GM21515 (cell line): ENCODE measurements at regions not wholly inside any gene's neighbourhood (a gene's known extent, or its start where the extent isn't known, plus 50 kb on each side); places are given as distances from the start of the nearest gene placed in this dataset.

Source experiments
- ATAC-seq: cut with Tn5 transposase; IDR thresholded peaks from one replicate; pipeline ENCODE4 v1.9.1; 2021; ENCODE audit not compliant: unreplicated experiment

DNA sequence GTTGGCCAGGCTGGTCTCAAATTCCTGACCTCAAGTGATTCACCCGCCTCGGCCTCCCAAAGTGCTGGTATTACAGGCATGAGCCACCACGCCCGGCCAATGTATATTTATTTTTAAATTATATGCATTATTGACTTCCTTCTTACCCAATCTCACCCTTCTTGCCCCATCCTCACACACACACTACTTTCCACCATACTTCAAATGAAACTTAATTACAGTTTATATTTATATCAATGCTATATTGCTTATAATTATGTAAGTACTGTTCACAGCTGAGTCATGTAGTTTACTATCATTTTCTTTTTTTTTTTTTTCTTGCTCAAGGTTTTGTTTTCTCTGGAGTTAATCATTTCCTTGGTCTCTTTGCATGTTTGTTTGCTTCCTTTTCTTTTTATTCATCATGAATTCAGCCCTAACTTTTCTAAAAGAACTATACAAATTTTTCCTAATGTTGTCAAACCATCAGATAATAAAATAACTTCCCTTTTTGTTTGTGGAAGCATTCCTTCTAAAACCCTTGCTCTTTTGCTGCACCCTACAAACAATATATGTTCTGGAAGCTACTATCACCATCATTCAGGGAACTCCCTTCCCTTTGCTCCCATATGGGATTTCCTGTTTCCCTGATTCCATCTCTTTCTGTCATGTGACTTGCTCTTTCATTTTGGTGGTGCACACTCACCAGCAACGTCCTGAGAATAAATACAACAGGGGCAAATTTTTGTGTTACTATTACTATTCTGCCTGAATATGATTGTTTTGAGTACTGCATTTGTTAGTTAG lies 201.7 kb upstream of the SASH1 start:
- no peak for ATAC-seq

DNA sequence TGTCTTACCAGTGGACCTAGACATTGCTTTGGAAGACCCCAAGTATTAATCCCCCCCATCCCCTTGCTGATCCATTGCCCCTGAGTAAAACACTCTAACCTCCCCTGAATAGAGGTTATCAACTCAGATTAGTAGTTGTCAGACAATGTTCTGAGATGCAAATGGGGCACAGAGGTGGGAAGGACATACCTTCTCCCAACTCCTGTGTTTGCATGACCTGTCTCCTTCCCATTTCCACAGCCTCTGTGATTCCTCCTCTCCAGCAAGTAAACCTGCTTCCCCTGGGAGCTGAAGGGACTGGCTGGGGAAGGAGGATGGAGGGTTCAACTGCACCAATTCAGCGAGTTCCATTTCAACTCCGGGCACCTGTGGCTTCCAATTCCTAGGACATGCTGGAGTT lies 199.8 kb upstream of the SASH1 start:
- no peak for ATAC-seq

DNA sequence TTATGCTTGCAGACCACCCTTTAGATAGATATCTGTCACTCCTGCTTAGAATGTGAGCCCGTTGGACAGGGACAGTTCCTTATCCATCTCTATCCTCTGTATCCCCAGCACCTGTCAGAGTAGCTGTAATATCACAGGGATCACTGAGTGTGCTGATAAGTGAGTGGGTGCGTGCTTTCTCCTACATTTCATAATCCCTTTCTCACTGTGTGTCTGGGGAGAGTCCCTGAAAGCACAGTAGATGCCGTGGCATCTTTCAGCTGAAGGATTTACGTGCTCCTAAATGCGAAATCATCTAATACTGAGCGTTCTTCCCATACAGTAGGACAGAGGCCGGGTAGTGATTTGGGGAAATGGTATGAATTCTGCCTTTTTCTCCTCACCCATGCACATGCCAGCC lies 198.9 kb upstream of the SASH1 start:
- no peak for ATAC-seq

DNA sequence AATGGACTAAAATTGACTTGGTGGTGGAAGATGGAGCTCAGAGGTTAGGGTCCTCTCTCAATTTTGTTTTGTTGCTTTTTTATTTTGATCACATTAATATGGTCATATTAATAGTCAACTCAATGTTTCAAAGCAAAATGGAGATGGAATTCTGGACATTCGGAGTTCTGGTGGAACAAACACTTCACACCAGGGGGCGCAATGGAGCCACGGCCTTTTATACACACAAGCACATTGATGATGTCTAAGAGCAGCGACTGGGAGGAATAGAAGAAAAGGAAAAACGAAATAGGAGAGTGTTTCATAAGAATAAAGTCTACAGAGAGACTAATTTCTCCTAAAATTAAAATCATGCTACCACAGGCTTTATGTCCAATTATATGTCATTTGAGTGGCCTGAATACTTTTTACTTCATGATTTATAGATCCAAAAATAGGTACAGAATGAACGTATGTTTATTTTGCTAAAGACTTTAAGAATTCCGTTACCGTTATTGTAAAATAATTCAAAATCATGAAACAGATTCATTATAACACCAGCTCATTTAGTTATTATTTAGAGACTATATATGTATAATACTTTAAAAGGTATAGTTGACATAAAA lies 197.6 kb upstream of the SASH1 start:
- ATAC-seq = peak; percentile 75

DNA sequence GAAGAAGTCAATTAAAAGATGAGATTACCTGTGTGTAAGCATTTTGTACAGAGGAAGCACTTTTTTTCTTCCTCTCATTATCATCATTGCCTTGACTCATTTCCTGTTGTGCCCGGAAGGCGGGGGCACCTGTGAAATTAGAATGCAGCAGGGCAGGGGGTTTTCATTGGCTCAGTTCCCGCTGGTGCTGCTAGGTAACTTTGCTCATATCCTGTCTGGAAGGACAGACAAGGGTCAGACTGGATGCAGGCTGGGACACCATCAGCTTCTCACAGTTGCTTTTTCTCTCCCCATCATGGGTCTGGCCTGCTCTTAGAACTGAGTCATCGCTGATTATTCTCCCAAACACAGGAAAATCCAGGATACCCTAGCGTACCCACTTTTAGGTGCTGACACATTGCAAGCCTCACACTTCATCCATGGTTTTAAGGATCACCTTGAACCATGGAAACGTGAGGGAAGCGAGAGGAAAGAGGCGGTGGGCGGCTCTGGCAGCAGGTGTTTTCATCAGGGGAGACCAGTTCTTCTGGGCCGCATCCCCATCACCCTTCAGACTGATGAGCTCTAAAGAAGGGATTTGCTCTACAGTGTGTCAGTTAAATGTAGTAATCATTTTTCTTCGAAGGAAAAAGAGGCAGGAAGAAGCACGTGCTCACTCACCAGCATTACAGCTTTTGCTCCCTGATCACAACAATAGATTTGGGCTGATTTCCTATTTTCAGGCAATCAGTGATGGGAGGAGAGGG lies 195.7 kb upstream of the SASH1 start:
- ATAC-seq = no peak

DNA sequence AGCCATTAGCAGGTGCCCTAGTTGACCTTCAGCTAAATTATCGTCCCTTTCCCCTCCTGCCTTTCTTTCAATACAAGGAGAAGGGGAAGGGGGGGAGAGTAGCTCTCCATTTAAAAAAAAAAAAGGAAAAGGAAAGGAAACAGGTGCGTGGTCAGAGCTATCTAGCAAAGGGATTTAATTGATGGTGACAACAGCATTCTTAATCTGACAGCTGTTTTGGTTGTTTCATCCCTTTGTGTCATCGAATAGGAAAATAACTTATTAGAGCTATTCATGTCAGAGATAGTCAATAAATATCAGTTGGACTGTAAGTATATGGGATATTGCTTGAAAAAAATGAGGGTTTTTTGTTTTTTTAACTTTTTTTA lies 195.2 kb upstream of the SASH1 start:
- ATAC-seq = no peak

DNA sequence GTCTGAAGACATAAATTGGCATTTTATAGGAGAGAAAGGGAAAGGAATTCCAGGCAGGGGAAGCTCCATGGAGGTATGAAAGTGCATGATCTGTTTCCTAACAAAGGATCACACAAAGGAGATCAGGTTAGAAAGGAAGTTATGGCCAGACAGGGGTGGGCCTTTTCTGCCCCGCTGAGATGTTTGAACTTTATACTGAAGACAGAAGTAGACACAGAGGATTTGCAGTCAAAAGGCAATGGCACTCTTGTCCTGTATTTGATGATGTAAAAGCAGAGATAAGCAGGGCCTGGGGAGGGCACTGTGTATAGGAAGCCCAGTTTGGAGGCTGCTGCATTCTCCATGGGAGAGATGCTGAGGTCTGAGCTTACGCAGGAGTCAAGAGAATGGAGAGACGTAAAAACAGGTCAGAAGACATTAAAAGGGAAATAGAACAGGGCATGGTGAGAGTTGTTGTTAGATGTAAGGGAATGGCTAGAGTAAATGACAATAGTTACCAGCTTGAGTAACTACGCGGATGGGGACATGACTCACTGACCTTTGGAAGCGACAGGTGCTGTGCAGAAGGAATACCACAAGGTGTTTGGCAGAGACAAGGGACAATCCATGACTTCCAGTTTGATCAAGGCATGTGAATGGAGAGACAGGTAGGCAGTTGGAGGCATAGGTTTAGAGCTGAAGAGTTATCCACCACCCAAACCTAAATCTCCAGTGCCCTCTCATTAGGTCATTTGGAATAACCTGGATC lies 190.6 kb upstream of the SASH1 start:
- ATAC-seq = no peak

DNA sequence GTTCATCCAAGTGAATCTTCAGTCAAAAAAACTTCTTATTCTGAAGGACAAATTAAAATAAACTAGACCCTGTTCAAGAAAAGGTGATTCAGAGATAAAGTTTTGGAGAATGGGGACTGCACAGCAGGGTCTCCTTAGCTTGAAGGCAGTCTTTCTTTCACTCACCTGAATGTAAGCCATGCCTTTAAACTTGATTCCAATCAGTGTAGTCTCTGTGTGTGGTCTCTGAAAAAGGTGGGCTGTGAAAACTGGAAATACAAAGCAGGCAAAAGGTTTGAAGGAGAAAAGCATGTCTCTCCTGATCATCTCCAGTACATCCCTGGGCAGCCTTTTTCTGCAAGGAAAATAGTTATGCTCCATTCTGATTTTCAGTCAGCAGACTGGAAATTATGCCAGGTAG lies 188.0 kb upstream of the SASH1 start:
- no peak for ATAC-seq

DNA sequence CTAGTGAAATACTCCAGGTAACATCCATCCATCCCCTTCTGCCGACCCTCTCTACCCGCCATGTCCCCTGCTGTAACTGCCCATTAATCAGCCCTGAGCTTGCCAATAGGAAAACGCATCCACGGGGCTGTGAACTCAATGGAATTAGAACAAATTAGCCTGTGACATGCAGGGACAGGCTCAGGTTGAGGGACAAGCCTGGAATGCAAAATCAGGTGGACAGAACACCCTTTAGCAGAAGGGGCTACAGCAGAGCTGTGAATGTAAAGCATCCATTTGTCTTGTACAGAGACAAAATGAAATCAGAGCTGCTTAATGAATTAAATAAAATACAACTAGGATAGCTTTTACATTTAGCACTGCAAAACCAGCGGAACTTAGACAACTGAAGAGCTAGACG lies 187.3 kb upstream of the SASH1 start:
- no peak for ATAC-seq

DNA sequence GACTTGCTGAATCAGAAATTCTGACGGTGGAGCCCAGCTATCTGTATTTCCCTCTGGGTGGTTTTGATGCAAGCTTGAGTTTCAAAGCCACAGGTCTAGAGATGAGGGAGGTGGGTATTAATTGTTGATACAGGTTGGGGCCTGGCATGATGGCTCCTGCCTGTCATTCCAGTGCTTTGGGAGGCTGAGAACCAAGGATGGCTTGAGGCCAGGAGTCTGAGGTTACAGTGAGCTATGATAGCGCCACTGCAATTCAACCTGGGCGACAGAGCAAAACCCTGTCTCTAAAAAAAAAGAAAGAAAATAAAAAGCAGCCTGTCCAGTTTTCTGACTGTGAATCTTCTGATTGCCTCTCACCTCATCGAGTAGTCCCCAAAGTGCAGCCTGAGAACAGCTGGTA lies 184.8 kb upstream of the SASH1 start:
- no peak for ATAC-seq

DNA sequence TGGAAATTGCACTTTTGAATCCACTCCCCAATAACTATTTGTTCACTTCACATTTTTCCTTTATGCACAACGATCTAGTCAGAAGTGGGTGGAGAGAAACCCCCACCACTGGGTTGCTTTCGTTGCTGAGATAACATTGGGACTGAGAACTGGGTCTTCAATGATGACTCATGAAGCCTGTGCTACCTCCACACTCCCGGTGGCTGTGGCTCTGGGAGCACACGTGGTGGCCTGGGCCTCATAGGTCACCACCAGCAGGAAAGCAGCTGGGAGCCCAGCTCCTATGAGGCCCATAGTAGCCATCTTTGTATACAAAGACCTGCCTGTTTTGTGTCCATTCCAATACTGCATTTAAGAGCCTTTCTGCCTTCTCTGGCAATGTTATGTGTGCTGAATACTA lies 178.0 kb upstream of the SASH1 start:
- no peak for ATAC-seq

DNA sequence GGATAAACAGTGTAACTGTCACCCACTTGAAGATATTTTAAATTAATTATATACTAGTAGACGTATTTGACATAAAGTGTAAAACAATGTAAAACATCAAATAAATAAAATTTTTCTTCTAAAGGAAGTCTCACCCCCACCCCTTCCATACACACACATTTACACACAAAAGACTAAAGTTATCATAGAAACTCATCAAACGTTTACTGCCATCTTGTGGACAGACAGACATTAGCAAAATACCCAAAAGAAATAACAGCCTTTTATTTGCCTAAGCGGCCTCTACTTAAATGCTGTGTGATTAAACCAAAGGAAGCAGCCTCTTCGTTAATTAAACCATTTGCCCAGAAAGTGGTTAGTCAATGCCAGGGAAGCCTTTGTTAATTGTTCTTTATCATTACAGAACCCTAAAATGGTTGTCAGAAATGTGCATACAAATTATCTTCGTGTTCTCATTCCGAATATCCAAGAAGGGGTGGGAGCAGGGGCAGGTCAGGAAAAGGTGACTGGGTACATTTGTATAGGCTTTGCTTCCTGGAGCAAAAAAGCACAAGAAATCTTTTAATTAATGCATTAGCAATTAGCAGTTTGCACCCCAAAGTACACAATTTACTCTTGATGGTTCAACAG lies 176.2 kb upstream of the SASH1 start:
- no peak for ATAC-seq

DNA sequence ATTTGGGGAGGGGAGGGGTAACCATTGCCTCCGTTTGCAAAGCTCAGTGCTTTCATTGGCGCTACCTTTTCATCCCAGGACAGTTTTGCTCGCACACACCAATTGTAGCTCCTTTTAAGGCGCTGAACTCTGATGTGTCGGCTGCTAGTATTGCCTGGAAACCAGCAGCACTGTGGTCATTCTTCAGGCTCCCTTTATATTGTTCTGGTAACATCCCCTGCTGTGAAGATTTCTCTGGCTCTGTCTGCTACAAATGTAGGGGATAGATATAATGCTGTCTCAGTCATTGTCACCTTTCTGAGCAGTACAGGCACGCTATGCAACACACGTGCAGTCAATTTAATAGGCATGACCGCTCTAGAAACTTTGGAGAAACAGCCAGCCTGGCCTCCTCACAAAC lies 172.9 kb upstream of the SASH1 start:
- ATAC-seq = no peak

DNA sequence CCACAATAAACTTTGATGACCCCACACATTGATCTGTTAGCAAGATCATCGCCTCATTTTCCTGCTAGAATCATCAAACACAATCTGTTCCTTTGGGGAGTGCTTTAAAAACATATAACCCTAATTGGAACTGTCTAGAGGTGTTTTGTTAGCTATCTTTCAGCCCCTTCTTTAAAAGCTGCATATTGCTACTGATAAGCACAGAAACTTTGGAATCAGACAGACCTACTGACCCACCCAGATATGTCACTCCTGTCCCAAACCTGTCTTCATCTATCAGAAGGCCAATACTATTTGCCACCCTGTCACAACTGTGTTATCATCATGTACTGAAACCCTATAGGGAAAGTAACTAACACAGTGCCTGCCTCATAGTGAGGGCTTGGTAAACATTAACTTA lies 172.4 kb upstream of the SASH1 start:
- no peak for ATAC-seq

DNA sequence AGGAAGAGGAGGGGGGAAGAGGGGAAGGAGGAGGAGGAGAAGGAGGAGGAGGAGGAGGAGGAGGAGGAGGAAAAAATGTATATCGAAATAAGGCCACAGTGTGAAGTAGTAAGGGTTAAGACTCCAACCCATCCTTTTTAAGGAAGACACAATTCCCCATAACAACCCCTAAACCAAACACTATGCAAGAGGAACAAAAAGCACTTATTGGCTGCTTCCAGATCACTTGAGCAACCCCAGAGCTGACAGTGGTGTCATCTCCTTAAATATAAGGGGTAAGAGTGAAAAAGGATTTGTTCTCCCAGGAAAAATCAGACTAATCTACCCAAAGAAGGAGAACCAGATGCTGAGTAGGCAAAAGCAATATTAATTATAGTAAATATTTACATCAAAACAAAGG lies 169.1 kb upstream of the SASH1 start:
- ATAC-seq = no peak

DNA sequence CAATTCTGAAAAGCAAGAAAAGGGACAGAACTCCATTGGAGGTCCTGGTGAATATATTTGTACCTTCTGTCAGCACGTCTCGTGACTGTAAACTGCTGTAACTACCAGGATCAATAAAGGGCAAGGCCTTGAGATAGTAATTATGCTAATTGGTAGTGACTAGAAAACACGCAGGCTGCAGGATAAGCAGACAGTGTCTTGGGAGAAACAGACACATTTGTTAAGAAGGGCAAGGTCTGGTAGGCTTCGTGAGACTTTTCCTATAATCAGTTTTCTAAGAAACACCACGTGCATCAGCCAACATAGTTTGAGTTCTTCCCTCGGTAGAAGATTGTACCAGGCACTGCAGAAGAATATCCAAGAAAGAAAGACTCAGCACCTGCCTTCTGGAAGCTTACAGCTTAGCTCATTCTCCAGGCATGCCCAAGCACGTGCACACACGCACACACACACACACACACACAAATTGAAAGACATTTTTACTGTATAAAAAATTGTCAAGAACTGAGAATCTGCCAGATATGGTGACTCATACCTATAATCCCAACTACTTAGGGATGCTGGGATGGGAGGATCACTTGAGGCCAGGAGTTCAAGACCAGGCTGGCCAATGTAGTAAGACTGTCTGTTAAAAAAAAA lies 167.0 kb upstream of the SASH1 start:
- ATAC-seq = no peak

DNA sequence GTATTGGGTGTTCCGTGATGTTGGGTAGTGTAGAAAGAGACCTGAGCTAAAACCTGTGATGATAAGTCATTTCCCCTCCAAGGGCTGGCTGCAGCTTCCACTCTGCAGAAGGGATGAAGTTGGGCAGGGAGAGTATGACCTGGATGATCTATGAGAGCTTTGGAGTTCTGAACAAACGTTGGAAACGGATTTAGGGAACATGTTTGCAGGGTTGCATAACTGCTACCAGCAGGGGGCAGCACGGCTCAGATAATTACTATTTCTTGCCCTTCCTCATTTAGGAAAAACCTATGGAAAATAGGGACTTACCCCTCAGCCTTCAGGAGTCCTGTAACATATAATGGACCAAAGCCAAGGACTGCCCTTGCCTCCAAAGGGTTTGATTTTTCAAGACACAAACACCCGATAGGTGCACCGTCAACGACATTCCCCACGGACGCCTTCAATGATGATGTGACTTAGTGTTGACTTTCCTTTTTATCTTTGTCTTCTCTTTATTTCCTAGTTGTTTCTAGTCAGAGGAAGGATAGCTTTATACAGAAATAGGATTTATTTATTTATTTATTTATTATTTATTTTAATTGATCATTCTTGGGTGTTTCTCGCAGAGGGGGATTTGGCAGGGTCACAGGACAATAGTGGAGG lies 164.9 kb upstream of the SASH1 start:
- ATAC-seq = no peak

DNA sequence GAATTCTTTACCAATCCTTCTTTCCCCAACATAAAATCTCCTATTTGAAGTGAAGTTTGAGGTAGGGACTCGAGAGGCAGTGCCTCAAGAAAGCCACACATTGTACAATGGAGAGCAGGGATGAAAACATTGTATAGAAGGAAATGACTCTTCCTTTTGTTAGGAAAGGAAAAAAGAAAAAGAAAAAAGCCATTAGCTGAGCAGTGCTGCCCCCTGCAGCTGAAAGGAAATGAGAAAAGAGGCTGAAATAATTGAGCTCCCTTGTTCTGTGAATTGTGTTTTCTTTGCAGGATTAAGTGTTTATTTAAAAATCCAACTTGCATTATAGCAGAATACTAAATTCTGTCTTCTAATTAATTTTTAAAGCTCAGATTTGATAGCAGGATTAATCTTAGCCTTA lies 162.9 kb upstream of the SASH1 start:
- ATAC-seq = no peak

DNA sequence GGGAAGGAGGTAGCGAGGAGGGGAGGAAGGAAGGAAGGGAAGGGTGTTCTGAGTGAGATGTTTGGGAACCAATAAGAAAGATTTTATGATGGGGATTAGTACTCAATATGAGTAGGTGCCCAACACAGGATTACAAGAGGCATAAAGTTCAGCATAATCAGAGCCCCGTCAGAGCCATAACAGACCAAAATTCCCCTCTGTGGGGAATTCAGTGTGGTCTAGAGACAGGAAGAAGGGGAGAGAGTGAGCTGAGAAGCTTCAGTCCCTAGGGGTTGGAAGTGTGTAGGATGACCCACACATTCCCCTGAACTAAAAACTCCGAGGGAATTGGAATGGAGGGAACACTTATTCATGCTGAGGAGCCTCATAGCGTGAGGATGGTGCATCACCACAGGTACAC lies 160.3 kb upstream of the SASH1 start:
- ATAC-seq = no peak

DNA sequence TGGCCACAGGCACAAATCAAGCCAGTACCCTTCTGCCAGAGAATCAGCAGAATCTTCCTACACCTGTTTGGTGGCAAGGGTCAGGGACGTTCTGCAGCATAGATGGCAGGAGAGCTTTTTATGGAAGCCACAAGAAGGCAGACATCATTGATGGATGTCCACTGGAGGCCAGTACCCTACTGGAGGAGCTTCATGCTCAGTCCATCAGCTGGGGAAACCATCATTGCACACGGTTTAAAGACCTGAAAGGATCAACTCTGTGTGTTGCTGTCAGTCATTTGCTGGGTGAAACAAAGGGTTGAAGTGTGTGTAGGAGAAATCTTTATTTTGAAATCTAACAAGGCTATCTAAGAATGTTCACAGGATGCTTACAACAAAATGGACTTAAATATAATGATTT lies 158.9 kb upstream of the SASH1 start:
- no peak for ATAC-seq
